ENCODE measurements at regions not wholly inside any gene's neighbourhood (a gene's known extent, or its start where the extent isn't known, plus 50 kb on each side); places are given as distances from the start of the nearest gene placed in this dataset.
"Not testable (repeated sequence)": the region's sequence is repeated elsewhere in the genome, so short reads cannot be mapped to it uniquely, and the experiment has no call there.

- DNase-seq (ENCODE audit: low read depth), result no peak
Observed at GRCh38 chr12:11539156-11539555, 110.3 kb upstream of the ETV6 start.

- no peak for DNase-seq (ENCODE audit: low read depth)
Observed at GRCh38 chr12:11540156-11540555, 109.3 kb upstream of the ETV6 start.

- DNase-seq (ENCODE audit: low read depth), result no peak
Observed at GRCh38 chr12:11540615-11541310, 108.7 kb upstream of the ETV6 start.

GRCh38 chr12:11542599-11542998 is 106.9 kb upstream of the ETV6 start:
- DNase-seq (ENCODE audit: low read depth), result no peak

- no peak for DNase-seq (ENCODE audit: low read depth)
Observed at GRCh38 chr12:11543457-11544158, 105.9 kb upstream of the ETV6 start.

- no peak for DNase-seq (ENCODE audit: low read depth)
Observed at GRCh38 chr12:11545484-11546330, 103.8 kb upstream of the ETV6 start.

GRCh38 chr12:11546582-11547270 is 102.7 kb upstream of the ETV6 start:
- not testable (repeated sequence) for DNase-seq (ENCODE audit: low read depth)

- DNase-seq (ENCODE audit: low read depth), result not testable (repeated sequence)
Observed at GRCh38 chr12:11547271-11547646, 102.2 kb upstream of the ETV6 start.

GRCh38 chr12:11549119-11549518 is 100.4 kb upstream of the ETV6 start:
- no peak for DNase-seq (ENCODE audit: low read depth)

- DNase-seq (ENCODE audit: low read depth), result peak; percentile 42
Observed at GRCh38 chr12:11553871-11554533, 95.5 kb upstream of the ETV6 start.

- no peak for DNase-seq (ENCODE audit: low read depth)
Observed at GRCh38 chr12:11555195-11555594, 94.3 kb upstream of the ETV6 start.

- DNase-seq (ENCODE audit: low read depth), result no peak
Observed at GRCh38 chr12:11555743-11556625, 93.5 kb upstream of the ETV6 start.

- DNase-seq (ENCODE audit: low read depth), result no peak
Observed at GRCh38 chr12:11556682-11557081, 92.8 kb upstream of the ETV6 start.

GRCh38 chr12:11559626-11560340 is 89.7 kb upstream of the ETV6 start:
- DNase-seq (ENCODE audit: low read depth), result no peak

- DNase-seq (ENCODE audit: low read depth), result no peak
Observed at GRCh38 chr12:11561411-11561810, 88.1 kb upstream of the ETV6 start.

GRCh38 chr12:11563785-11564739 is 85.4 kb upstream of the ETV6 start:
- no peak for DNase-seq (ENCODE audit: low read depth)

- no peak for DNase-seq (ENCODE audit: low read depth)
Observed at GRCh38 chr12:11564984-11565651, 84.4 kb upstream of the ETV6 start.

- DNase-seq (ENCODE audit: low read depth), result no peak
Observed at GRCh38 chr12:11565752-11566151, 83.7 kb upstream of the ETV6 start.

Data from stimulated activated CD4-positive, alpha-beta T cell treated with anti-CD3 and anti-CD28 coated beads, Interleukin-2, amount 100 ng/mL, for 4 hours (primary cell).